ENCODE measurements at regions not wholly inside any gene's neighbourhood (a gene's known extent, or its start where the extent isn't known, plus 50 kb on each side); places are given as distances from the start of the nearest gene placed in this dataset.
A peak's percentile ranks its signal among the peaks of the same experiment; 100 is the strongest.

DNA sequence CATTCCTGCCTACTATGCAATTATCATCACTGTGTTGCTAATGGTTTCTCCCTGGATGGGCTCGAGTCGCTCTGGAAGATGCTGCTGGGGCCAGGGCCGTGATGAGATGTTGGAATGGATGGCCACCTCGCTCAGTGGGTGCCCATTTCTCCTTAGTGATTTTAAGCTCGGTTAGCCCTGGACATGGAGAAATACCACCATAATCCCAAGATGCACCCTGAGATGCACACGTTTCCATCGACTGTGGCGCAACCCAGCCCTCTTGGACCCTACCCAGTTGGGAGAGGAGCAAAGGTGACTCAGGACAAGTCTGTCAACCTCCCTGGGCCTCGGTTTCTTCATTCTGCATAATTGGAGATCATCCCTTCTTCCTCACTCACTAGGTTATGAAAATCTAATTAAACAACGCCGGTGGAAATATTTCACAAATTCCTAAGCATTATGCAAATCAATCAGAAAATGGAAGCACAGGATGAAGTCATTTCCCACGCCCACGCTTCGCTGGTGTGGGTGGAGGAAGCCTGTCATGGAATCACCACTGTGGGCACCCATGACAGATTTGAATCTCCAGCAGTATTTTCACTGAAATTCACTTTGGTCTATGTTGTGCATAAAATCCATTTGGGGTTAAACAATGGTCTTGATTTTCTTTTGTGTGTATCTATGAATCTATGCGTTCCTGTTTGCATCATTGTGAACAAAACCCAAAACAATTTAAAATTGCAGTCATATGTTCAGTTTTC is 195.2 kb downstream of the AXIN2 start:
- no peak for DNase-seq

DNA sequence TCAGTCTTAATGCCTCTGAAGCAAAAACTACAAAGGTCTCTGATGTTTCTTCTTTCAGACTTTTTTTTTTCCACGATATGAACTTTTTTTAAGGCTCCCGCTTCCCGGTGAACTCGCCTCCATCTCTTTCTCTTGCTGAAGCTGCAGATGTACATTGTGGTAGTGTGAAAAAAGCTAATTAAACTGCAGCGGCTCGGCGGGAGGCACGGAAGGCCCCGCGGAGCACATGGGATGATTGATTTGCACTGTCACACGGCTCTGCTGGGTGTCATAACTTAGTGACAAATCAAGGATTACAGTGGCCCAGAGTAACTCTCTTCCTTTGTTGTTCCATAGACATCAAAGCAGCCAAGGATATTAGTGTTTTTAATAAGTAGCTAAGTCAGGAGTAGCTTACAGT is 196.3 kb downstream of the AXIN2 start:
- no peak for DNase-seq

- no peak for DNase-seq
These were observed 197.0 kb downstream of the AXIN2 start for GRCh38 chr17:65364438-65364837.

GRCh38 chr17:65362826-65363225 is 198.6 kb downstream of the AXIN2 start:
- DNase-seq: no peak

- no peak for DNase-seq
These were observed 200.4 kb downstream of the AXIN2 start for GRCh38 chr17:65360961-65361552.

DNA sequence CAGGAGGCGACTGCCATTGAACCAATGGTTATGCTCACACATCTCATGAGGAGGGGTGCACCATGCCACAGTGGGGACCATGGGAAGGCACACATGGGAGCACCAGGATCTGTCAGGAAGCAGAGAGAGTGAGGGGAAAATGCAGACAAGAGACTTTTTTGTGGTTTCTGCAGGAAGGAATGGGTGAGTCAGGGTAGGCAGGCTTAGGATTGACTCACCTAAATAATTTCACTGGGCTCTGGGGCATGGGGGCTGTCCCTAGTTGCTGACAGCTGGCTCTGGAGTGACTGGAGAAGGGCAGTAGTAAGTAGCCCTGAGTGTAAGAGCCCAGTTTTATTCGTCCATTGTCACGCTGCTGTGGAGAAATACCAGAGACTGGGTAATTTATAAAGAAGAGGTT is 202.4 kb downstream of the AXIN2 start:
- no peak for DNase-seq

DNA sequence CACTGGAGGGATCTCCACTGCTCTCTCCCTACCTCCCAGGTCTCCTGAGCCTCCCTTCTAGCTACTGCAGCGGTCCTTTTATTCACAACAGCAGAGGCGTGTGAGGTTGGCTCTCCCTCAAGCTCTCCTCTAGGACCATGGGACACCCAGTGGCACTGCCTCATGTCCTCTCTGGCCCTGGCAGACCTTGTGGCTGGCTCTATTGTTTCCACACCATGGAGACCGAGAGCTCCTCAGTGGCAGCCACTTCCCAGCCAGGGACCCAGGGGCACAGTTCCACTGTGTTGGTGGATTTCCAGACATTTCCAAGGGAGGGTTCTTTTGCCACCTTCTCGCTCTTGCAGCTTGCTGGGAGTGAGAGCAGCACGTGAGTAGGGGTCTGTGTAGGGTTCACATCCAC is 204.9 kb downstream of the AXIN2 start:
- no peak for DNase-seq

- no peak for DNase-seq
These were observed 206.2 kb downstream of the AXIN2 start for GRCh38 chr17:65355246-65355645.

GRCh38 chr17:65349916-65350315 is 211.5 kb downstream of the AXIN2 start:
- DNase-seq: no peak

GRCh38 chr17:65346166-65346565 is 209.0 kb downstream of the RGS9 start:
- DNase-seq: no peak

DNA sequence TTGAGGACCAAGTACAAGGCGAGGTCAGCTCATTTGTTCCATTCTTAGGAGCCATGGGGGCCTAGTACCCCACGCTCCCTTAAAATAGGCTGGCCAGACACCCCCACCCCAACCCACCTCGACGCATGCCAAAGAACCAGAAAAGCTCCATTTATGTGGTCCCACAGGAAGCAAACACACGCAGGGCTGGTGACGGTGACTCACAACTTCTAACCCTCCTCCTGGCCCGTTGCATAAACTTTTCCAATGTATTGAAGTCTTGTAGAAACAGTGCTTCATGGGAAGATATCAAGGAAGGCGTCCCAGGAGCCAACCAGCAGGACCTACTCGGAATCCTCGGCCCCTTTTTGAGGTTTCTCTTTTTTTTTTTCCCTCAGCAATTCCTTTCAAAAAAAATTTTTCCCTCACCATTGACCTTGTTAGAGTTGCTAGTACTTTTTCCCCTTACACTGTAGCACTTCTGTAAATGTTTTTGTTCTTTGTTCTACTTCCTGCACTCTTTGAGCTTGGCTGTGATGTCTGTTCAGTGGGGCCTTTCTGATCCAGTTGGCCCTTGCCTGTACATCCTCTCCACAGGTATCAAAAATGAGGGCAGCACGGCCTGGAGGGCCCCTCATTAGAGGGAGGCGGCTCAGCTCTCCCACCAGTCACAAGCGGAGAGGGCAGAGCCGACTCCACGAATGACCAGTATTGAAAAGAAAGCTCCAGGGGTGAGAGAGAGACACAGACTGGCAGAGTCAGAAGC is 208.3 kb downstream of the RGS9 start:
- DNase-seq: no peak

DNA sequence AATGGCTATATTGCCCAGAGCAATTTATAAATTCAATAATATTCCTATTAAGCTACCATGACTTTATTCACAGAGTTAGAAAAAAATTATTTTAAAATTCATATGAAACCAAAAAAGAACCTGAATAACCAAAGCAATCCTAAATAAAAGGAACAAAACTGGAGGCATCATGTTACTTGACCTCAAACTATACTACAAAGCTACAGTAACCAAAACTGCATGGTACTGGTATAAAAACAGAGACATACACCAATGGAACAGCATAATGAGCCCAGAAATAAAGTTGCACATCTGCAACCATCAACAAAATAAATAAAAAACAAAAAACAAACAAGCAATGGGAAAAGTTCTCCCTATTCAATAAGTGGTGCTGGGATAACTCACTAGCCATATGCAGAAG is 203.2 kb downstream of the RGS9 start:
- no peak for DNase-seq

- no peak for DNase-seq
These were observed 197.2 kb downstream of the RGS9 start for GRCh38 chr17:65334406-65334805.

DNA sequence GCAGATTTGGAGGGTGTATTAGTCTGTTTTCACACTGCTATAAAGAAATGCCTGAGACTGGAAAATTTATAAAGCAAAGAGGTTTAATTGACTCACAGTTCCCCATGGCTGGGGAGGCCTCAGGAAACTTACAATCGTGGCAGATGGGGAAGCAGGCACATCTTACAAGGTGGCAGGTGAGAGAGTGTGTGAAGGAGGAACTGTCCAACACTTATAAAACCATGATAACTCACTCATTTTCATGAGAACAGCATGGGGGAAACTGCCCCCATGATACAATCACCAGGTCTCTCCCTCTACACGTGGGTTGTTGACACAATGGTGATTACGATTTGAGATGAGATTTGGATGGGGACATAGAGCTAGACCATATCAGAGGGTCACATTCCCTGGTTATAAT is 195.6 kb downstream of the RGS9 start:
- DNase-seq: no peak

DNA sequence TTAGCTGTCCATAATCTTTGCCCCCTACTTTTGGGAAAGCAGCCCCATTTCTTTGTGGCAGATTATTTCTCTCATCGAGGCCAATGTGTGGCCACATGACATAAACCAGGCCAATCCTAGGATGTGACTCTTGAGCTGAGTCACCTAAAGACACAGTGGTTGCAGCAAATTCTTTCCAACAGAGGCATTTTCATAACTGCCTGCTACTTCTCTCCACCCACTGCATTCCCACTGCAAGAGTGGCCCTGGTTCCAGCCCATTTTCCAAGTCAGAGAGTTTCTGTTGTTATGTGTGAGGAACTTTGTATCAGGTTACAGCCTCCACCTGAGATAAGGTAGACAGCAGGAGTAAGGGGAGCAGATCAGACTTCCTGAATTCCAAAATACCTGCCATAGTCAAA is 195.2 kb downstream of the RGS9 start:
- no peak for DNase-seq

- DNase-seq: no peak
These were observed 191.4 kb downstream of the RGS9 start for GRCh38 chr17:65328567-65328966.

DNA sequence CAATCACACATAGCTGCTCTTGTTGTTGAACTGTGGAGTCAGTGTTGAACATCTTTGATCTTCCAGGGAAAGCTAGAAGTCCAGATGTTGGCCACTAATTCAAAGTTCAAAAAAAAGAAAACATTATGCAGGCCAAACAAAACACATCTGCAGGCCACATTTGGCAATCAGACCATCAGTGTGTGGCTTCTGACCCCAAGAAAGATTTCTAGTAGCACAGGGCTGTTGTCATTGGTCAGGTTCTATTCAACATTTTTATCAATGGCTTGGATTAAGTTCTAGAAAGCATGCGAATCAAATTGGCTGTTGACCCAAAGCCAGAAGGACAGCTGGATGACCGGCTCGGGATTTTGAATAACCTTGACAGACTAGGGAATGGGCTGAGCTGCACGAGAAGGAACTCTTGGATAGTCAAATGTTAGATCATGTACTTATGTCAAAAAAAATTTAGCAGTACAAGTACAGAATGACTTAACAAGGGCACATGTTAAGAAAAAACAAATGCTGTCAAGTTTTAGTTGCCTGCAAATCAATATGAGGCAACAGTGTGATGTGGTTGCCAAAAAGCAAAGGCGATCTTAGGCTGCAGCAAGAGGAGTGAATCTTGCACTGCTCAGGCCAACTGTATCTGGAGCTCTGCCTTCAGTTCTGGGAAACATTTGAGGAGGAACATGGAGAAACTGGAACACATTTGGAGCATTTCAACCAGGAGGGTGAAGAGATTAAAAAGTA is 187.6 kb downstream of the RGS9 start:
- DNase-seq: peak; percentile 68

- DNase-seq: no peak
These were observed 185.9 kb downstream of the RGS9 start for GRCh38 chr17:65323049-65323448.

DNA sequence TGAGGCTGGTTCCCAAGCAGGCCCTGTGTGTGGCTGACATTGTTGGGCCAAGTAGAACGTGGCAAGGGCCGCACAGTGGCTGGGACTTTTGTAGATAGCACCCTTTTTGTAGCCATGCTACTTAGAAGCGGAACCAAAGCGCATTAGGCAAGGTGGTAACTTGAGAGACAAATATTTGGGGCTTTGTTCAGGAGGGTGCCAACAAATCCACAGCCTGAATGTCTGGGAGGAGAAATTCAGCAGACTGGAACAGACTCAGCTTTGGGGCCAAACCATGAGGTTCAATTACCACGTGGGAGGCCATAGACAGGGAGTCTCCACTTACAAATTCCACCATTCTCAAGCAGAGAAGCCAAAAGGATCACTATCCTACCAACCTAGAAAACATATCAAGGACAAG is 183.7 kb downstream of the RGS9 start:
- DNase-seq: no peak

DNA sequence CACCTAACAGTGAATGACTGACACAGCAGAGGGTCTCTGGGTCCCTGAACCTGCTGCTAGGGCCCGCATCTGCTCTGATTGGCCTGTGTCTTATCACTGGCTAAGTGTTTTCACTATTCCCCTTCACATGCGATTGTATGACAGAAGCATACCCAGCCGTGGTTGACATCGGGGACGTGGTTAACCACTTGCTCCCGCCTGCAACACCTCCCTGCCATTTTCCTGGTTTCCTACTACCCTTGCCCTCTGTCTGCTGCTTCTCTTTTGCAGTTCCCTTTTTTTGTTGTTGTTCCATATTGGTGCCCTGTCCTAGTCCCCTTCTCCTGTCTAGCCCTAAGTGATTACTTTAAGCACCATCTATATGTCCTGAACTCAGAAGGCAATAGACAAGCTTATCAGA is 177.0 kb downstream of the RGS9 start:
- no peak for DNase-seq

- DNase-seq: no peak
These were observed 175.7 kb downstream of the RGS9 start for GRCh38 chr17:65312718-65313377.

- DNase-seq: no peak
These were observed 174.1 kb downstream of the RGS9 start for GRCh38 chr17:65311261-65311660.
